Psoas muscle (tissue), 7 donors: ENCODE measurements at regions not wholly inside any gene's neighbourhood (a gene's known extent, or its start where the extent isn't known, plus 50 kb on each side); places are given as distances from the start of the nearest gene placed in this dataset.
"Not testable (repeated sequence)": the region's sequence is repeated elsewhere in the genome, so short reads cannot be mapped to it uniquely, and the experiment has no call there.

Experiments
- ATAC-seq, 4 donors: fragments of 200-7000 bp; cut with Tn5 transposase; one replicate each; pipeline ENCODE4 v1.9.1; 2020; ENCODE audit warnings: moderate library complexity in 3 of 4, mild to moderate bottlenecking in 2 of 4
- DNase-seq, 2 donors: peaks; one replicate each; pipeline ENCODE4 v3.0.0-alpha.2; 2020
- H3K27ac ChIP-seq: fragments of 200-600 bp; one replicate; pipeline ENCODE4 v1.8.0; 2022
- H3K27me3 ChIP-seq, 3 donors: fragments of 200-600 bp in 1 of 3; one replicate each; pipeline versions ENCODE4 v1.6.1 to v1.8.0; 2013 to 2022; ENCODE audit warnings: low read length in 2 of 3, mild to moderate bottlenecking in 2 of 3, moderate library complexity in 1 of 3; ENCODE audit not compliant: insufficient read depth in 3 of 3
- H3K36me3 ChIP-seq, 2 donors: fragments of 200-600 bp in 1 of 2; one replicate each; pipeline versions ENCODE4 v1.6.1 to v1.8.0; 2013 to 2022; ENCODE audit warnings: low read depth in 1 of 2, mild to moderate bottlenecking in 1 of 2, moderate library complexity in 1 of 2; ENCODE audit not compliant: insufficient read depth in 1 of 2
- H3K4me1 ChIP-seq: fragments of 200-600 bp; one replicate; pipeline ENCODE4 v1.8.0; 2022
- H3K4me3 ChIP-seq: fragments of 200-600 bp; one replicate; pipeline ENCODE4 v1.8.0; 2022; ENCODE audit warnings: mild to moderate bottlenecking
- H3K9me3 ChIP-seq: fragments of 200-600 bp; one replicate; pipeline ENCODE4 v1.8.0; 2022
- CTCF ChIP-seq: fragments of 200-600 bp; IDR thresholded peaks from one replicate; pipeline ENCODE4 v1.8.0; 2022; ENCODE audit warnings: antibody characterized with exemption
- WGBS, 3 donors: extraction: QIAGEN DNeasy Blood & Tissue Kit; methylation state at CpG; one replicate each; pipeline versions ENCODE4 v1.1.6 to v1.1.7; 2013; 5-methylcytosine and 5-hydroxymethylcytosine counted together
- intact Hi-C, 2 donors: fragments of 100-400 bp; cut with DNase I; formaldehyde crosslinking; loops; one replicate each; pipeline versions ENCODE4 v1.11.0 to v1.14.2; 2022
- donor health status: healthy with polysubstance abuse.
- donor health status: DM: no; HTN: no; CAD: no; lungs with moderate emphysema.
- donor health status: Bipolar disorder and iron deficiency.
- donor health status: healthy.
- donor health status: DM: yes; HTN: yes; CAD: no.
- donor health status: DM: no; HTN: no; CAD: no.
- donor health status: DM: yes; HTN: yes; CAD: no.

- TF ChIP-seq CTCF = no peak
- Histone ChIP-seq H3K36me3 (no peaks in the 10 kb centered on the region), H3K27ac (no peak overlapping the region), H3K4me1 (no peaks in the 10 kb centered on the region), H3K27me3 (no peaks in the 10 kb centered on the region), H3K4me3 (no peak overlapping the region), H3K9me3 (no peaks in the 10 kb centered on the region)
- WGBS, 3 donors = 91 to 98% (median 95%) methylated on average over 1 of the region's 1 CpG
- intact Hi-C loops = no loop called here
- DNase-seq (no peak), ATAC-seq (no peak)
These were observed 769.6 kb downstream of the CDH11 start for GRCh38 chr16:64352246-64352645.

- WGBS, 3 donors = 92 to 94% (median 94%) methylated on average over 1 of the region's 1 CpG
- Histone ChIP-seq H3K4me3 (no peak overlapping the region), H3K27ac (no peak overlapping the region), H3K9me3 (no peaks in the 10 kb centered on the region), H3K36me3 (no peaks in the 10 kb centered on the region), H3K4me1 (no peaks in the 10 kb centered on the region), H3K27me3 (no peaks in the 10 kb centered on the region)
- ATAC-seq = no peak
- TF ChIP-seq CTCF = no peak
- intact Hi-C loops = no loop called here
- DNase-seq = no peak
These were observed 770.7 kb downstream of the CDH11 start for GRCh38 chr16:64351121-64351520.

- H3K4me1 ChIP-seq = no peaks in the 10 kb centered on the region
- no peak overlapping the region for H3K27ac ChIP-seq
- DNase-seq = no peak
- 32 to 41% (median 33%) methylated on average over 4 of the region's 4 CpGs for whole genome bisulfite sequencing, 3 donors
- H3K4me3 ChIP-seq = no peak overlapping the region
- intact Hi-C loops = no loop called here
- no peak for TF ChIP-seq CTCF
- no peak for ATAC-seq
- H3K9me3 ChIP-seq = no peaks in the 10 kb centered on the region
- no peaks in the 10 kb centered on the region for H3K36me3 ChIP-seq
- H3K27me3 ChIP-seq = no peaks in the 10 kb centered on the region
These were observed 775.8 kb downstream of the CDH11 start for GRCh38 chr16:64346080-64346479.

- intact Hi-C loops = no loop called here
- Histone ChIP-seq H3K4me3 (no peak overlapping the region), H3K27ac (no peak overlapping the region), H3K27me3 (no peaks in the 10 kb centered on the region), H3K36me3 (no peaks in the 10 kb centered on the region), H3K9me3 (no peaks in the 10 kb centered on the region), H3K4me1 (no peaks in the 10 kb centered on the region)
- WGBS, 3 donors = 84 to 92% (median 90%) methylated on average over 6 of the region's 6 CpGs
- TF ChIP-seq CTCF = no peak
- ATAC-seq (no peak), DNase-seq (no peak)
These were observed 776.7 kb downstream of the CDH11 start for GRCh38 chr16:64345142-64345541.

GRCh38 chr16:64343820-64344443 lies 777.9 kb downstream of the CDH11 start:
- H3K27me3 ChIP-seq, H3K4me3 ChIP-seq, H3K36me3 ChIP-seq, ATAC-seq, H3K4me1 ChIP-seq, DNase-seq, H3K27ac ChIP-seq, H3K9me3 ChIP-seq, intact Hi-C loops: not testable (repeated sequence)
- WGBS, 3 donors = 96% methylated on average over 37 to 47 of the region's 47 CpGs
